ENCODE measurements at regions not wholly inside any gene's neighbourhood (a gene's known extent, or its start where the extent isn't known, plus 50 kb on each side); places are given as distances from the start of the nearest gene placed in this dataset.
"Not testable (repeated sequence)": the region's sequence is repeated elsewhere in the genome, so short reads cannot be mapped to it uniquely, and the experiment has no call there.

DNA sequence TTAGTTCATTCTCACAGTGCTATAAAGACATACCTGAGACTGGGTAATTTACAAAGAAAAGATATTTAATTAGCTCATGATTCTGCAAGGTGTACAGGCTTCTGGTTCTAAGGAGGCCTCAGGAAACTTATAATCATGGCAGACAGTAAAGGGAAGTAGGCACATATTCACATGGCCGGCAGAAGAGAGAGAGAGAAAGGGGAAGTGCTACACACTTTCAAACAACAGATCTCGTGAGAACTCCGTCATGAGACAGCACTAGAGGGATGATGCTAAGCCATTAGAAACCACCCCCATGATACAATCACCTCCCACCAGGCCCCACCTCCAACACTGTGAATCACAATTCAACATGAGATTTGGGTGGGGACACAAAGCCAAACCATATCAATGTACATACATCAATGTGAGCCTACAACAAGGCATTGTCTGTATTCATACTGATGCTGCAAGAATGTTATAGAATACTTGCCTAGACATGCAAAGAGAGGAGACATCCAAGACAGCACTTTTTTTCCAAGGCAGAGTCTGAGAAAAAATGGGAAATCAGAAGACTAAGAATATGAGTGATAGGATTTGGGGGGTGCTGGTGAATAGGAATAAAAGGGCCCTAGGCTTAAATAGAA, 114.8 kb upstream of the XYLT1 start:
- DNase-seq (ENCODE audit: low spot score), result no peak

DNA sequence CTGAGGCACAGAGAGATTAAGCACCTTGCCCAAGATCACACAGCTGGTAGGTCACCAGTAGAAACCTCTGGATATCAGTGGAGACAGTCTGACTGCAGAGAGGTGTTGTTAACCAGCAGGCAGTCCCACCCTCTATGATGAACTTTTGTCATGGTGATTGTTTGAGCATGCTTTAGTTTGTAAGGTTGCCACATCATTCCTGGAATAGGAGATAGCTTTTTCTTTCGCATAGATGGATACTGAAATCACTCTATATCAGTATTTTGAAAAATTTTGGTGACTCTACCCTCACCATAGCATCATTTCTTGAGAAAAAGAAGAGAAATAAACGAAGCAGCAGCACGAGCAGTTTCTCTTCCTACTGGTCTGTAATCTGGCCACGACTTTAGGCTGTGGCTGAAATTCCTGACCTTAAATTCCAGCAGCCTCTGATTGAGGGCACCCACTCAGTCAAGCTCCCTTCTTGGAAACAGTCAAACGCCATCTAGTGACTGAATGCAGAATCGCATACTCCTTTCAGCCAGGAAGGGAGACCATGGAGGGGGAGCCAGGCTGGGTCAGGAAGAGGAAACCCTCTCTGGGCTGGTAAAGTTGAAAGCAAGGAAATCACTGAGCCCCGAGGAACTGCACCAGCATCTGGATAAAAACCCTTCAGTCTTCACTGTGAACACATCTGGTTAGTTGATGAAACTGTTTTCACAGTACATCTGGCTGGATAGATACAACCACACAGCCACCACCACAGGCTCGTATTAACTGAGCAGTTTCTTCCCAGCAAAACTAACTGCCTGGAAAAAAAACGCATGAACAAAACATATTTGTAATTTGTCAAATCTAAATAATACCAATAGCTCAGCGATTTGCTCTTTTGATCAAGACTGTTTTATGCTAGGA, 108.5 kb upstream of the XYLT1 start:
- DNase-seq (ENCODE audit: low spot score), result peak; percentile 83

DNA sequence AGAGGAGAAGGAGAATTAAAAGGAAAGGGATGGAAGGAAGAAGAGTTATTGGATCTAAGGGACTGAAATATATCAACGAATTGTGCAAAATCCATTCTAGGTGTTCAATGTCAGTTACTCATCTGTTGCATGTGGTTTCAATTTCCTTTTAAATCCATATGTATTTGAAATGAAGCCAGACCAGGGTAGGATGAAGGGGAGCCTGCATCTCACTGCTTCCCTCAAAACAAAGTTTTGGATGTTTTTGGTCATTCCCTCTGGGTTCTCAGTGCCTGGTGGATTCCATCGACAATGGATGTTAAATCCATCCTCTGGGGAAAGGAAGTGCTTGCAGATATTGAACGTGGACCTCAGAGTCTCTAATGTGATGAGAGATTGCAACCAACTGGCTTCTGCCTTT, 103.5 kb upstream of the XYLT1 start:
- DNase-seq (ENCODE audit: low spot score), result no peak

DNA sequence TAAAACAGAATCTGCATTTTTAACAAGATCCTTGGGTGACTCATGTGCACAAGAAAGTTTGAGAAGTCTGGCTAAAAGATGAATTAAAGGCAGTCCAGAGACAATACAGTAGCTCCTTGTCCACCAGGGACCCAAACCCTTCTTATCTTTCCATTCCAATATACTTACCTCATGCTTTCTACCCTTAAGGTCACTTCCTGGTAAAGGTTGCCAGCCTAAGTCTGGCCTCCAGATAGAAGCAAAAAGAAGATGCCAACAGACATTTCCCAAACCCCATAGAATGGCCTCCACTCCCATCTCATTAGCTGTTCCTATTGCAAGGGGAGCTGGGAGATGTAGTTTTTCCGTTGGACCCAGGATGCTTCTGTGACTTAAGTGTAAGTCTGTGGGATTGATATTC, 101.4 kb upstream of the XYLT1 start:
- DNase-seq (ENCODE audit: low spot score), result no peak

DNA sequence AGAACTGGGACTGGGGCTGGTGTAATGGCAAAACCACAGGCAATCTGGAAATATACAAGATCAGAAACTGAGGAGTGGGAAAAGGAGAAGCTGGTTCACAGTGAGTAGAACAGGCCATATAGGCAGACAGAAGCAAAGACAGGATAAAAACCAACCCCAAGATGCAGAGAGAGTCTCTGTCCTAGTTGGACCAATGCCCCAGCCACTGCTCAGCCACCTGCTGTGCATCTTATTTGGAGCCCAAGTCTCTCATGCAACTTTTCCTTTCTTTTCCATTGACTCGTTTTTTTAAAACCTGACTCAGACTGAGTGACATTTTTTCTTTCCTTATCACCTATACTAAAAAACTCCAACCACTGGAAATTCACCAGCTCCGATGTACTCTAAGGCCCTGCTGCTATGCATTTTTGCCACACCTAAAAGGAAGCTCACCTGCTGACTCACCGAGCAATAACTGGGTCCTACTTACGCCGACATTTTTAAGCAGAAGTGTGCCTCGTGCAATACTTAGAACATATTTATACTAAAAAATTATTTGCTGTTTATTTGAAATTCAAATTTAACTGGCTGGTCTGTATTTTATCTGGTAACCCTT, 100.8 kb upstream of the XYLT1 start:
- DNase-seq (ENCODE audit: low spot score), result no peak

DNA sequence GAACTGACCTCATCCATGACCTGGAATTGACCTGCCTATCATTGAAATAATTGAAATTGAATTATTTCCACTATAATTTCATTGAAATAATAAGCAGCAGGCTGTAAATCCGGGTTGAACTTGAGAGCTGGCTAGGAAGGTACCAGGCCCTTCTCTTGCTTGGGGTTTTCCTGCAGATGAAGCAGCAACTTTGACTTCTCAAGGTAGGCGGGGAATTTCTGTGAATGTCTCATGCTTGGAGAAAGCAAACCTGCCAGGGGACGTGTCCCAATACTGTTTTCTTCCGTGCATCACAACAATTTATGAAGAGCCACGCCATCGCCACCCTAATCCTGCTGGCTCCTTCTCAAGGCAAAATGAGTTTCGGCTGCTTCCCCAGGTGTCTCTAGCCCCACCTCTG, 97.5 kb upstream of the XYLT1 start:
- no peak for DNase-seq (ENCODE audit: low spot score)

DNA sequence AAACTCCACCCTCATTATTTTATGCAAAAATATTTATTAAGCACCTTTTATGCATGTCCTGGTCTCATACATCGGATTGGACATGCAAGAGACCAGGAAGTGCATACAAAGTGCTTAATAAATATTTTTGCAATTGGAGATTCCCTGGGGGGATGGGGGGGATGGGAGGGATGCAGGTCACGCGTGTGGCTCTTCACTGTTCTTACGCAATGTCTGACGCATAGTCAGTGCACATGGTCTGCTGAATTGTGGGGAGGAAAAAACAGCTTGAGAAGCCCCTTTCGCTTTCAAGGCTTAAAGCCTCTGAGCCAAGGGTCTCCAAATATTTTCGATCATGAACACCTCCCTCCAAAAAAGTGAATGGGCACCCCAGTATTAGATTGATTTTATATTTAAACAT, 96.7 kb upstream of the XYLT1 start:
- no peak for DNase-seq (ENCODE audit: low spot score)

DNA sequence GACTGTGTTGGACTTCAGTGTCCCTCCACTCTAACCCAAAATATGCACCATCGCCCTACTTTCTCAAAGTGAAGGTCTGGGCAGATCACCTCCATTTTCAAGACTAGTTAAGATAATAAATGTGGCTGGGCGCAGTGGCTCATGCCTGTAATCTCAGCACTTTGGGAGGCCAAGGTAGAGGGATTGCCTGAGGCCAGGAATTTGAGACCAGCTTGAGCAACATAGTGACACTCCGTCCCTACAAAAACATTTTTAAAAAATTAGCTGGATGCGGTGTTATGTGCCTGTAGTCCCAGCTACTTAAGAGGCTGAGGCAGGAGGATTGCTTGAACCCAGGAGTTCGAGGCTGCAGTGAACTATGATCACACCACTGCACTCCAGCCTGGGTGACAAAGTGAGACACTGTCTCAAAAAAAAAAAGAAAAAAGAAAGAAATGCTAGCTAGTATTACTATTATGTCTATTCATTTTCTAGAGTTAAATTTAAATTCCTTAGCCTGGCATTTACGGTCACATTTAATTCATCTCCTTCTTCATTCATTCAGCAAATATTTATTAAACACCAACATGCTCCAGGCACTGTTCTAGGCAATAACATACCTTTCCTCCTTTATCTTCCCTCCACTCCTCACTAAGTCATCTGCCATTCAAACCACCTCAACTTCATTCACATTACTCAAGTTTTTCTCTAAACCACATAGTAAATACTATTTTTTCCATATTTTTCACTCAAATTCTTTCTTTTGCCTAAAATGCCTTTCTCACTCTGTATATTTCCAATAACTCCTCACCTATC, 96.1 kb upstream of the XYLT1 start:
- DNase-seq (ENCODE audit: low spot score), result no peak

DNA sequence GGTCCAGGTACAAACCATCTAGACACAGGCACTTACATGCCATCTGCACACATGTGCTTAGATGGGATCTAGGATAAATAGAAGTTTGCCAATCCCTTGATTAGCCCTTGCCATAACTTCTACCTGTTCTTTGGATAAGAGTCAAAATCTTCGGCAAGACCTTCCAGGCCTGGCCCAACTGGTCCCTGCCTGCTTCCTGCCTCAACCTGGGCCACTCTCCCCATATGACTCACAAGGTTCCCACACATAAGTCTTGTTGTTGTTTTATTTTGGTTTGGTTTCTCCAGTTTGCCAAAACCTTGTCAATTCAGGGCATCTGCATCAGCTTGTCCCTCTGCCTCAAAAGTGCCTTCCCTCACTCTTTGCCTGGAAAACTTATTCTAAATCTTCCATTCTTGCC, 95.3 kb upstream of the XYLT1 start:
- DNase-seq (ENCODE audit: low spot score), result no peak

DNA sequence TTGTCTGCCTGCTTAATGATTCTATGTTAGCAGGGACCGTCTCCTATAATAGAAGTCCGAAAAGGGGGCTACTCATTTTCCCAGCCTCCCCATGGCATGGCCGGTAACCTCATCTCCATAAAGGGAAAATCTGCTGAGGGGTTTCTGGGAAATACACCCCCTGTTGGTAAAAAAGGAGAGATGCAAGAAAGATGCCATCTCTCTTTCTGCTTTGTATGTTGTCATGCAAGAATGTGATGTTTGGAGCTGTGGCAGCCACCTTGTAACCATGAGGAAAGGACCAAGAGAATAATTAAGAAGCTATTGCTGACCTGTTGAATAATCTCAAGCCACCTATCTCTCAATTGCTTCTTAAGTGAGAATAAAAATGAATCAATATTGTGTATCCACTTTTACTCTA, 94.8 kb upstream of the XYLT1 start:
- DNase-seq (ENCODE audit: low spot score), result no peak

DNA sequence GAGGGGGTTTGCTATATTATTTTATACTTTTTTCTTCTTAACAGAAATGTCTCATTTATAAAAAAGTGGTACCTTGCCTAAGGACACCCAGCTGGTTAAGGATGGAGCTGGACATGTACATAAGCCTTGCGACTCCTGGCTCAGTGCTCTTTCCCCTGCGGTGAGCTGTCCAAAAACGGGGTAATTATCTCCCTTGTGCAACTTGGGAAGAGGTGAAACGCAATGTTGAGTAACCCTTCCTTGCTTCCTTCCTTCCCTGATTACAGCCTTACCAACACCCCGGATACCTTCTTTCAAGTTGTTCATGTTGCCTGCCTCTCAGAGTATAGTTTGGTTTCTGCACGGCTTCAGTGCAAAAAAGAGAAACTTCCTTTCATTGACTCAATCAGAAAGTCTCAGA, 94.1 kb upstream of the XYLT1 start:
- DNase-seq (ENCODE audit: low spot score), result no peak

DNA sequence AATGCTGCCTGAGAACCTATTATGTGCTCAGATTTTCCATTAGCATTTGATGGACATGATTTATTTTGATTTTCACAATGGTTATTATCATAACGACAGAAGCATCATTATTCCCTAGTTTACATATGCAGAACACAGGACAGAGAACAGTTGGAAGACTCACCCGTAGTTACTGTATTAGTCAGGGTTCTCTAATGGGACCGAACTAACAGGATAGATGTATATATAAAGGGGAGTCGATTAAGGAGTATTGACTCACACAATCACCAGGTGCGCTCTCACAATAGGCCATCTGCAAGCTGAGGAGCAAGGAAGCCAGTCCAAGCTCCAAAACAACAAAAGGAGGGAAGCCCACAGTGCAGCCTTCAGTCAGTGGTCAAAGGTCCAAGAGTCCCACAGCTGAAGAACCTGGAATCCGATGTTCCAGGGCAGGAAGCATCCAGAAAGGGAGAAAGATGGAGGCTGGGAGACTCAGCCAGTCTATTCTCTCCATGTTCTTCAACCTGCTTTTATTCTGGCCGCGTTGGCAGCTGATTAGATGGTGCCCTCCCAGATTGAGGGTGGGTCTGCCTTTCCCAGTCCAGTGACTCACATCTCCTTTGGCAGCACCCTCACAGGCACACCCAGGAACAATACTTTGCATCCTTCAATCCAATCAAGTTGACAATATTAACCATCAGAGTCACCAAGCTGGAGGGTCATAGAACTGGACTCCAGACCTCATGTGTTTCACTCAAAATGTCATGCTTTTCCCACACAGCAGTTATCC, 92.7 kb upstream of the XYLT1 start:
- DNase-seq (ENCODE audit: low spot score), result no peak

DNA sequence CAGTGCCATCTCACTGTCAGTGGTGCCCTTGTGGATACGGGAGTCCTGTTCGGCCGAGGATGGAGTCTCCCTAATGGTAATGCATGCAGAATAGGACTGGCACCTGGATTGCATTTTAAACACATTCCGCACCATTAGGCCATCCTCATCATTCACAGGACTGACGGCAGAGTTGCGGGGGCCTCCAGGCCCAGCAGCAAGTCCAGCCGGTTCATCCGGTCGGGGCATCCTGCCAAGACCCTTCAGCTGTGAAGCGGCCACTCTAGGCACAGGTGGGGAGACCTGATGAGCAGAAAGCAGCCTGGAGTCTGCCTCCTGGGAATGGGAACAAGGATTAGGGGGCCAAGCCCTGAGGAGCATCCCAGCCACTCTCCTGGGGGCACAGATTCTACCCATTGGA, 90.3 kb upstream of the XYLT1 start:
- no peak for DNase-seq (ENCODE audit: low spot score)

DNA sequence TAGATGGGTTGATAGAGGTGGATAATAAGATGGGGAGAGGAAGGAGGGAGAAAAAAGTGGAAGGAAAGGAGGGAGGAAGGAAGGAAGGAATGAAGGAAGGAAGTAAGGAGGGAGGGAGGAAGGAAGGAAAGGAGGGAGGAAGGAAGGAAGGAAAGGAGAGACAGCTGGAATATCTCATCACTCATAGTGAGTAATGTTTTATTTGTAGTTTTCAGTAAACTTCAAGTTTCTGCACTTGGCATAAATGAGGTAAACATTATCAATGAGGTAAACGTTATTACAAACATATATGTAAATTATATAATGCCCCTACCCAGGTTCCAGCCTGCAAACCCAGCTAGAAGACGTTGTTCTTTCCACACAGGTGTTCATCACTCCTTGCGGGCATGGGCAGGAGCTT, 89.8 kb upstream of the XYLT1 start:
- DNase-seq (ENCODE audit: low spot score), result no peak

DNA sequence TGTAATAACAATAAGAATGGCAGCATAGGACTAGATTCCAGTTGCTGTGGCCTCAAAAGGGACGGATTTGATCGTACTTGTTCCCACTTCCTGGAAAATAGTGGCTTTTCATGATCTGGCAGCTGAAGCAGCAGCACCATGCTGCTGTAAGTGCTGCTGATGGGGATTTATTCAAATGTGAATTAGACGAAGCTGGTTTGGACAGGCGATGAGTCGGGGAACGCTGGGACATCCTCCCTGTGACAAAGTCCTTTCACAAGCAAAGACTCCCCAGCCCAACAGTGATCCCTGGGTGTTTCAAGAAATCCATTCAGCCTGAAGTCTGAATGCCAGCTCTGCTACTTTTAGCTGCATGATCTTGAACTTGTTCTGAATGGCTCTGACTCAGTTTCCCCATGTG, 88.6 kb upstream of the XYLT1 start:
- DNase-seq (ENCODE audit: low spot score), result no peak

DNA sequence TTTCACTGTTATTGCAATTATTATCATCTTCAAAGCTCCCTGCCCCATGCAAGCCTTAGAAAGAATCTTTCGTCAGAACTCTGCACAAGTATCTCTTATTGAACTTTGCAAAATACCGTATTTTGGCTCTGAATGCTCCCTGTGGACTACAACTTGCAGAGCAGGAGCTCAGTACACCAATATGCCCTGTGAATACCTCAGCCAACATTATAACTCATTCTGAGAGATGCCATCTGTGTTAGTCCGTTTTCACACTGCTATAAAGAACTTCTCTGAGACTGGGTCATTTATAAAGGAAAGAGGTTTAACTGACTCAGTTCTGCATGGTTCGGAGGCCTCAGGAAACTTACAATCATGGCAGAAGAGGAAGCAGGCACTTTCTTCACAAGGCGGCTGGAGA, 87.2 kb upstream of the XYLT1 start:
- DNase-seq (ENCODE audit: low spot score), result no peak

DNA sequence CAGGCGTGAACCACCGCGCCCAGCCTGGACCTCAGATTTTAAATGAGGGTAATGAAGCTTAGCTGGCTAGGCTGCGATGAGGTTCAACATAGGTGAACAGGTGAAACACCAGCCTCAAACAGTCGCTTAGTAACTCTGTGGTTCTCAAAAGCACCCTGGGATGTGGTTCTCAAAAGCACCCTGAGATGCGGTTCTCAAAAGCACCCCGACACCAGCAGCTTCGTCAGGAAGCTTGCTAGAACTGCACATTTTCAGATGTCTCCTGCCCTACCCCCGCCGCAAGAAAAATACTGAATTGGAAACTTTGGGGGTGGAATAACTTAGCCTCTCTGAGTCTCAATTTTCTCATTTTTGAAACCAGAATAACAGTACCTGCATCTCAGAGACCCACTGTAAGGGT, 86.7 kb upstream of the XYLT1 start:
- DNase-seq (ENCODE audit: low spot score), result no peak

DNA sequence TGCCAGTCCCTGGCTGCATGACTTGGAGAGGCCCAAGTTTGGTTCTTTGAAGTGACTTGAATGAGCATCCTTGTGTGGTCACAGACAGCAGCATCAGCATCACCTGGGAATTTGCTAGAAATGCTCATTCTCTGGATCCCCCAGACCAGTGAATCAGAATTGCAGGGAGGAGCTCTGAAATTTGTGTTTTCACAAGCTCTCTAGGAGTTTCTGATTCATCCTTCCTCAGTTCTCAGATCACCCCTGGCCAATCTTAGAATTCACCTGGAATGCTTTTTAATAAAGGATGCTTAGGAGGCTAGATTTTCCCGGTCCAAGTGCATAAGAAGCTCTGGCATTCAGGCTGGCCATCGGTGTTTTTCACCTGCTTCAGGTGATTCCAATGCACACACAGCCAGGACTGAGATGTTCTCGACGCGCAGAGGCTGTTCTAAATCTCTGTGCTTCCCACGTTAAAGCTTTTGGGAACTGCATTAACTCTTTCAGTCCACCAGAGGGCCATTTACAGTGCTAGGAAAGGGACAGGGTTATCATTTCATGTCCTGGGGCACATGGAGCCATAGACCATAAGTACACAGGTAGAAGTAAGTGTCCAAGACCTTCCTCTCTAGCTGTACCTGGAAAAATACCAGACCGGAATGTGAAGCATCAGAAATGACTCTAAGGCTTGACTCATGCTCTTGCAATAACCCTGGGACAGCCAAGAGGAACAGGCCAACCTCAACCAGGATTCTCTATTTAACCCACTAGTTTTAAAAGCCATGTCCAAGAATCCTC, 85.7 kb upstream of the XYLT1 start:
- peak; percentile 58 for DNase-seq (ENCODE audit: low spot score)

DNA sequence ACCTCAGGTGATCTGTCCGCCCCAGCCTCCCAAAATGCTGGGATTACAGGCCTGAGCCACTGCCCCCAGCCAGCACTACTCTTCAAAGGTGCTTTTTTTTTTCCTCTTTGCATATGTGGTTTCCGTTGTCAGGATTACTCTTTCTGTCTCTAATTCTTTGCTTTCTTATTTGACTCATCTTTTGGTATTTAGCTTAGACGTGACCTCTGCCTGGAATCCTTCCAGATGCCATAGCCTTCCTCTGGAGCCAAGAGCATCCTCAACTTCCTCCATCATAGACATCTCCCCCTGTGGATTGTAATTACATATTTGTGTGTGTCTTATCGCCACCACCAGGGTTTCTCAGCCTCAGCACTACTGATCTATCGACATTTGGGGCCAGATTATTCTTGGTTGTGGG, 84.4 kb upstream of the XYLT1 start:
- no peak for DNase-seq (ENCODE audit: low spot score)

DNA sequence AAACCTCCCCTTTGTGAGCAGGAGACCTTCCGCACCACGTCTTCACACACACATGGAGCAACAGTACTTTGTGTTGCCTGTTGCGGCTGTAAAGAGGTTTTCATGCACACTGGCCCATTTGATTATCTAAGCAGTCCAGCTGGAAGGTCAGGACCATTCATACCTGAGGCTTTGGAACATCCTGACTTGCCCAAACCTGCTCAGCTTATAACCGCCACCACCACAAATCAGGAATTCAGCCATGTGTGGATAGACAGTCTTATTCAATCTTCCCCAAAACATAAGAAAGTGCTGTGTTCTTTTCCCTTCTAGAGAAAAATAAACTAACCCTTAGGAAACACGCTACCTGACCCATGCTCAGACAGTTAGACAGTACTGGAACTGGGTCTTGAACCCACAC, 81.6 kb upstream of the XYLT1 start:
- no peak for DNase-seq (ENCODE audit: low spot score)

DNA sequence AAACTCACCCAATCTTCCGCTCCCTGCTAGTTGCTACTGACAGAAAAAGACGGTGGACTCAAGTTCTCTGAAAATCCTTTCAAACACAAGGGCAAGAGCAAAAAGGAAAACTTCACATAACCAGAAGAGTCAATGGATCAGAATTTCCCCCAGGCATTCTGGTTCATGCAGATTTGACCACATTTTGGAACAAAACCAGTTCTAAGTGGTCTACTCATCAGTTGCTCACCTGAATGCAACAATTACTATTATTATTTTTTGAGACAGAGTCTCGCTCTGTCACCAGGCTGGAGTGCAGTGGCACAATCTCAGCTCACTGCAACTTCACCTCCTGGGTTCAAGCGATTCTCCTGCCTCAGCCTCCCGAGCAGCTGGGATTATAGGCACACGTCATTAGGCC, 80.9 kb upstream of the XYLT1 start:
- not testable (repeated sequence) for DNase-seq (ENCODE audit: low spot score)

Measured in iPS-NIHi11 (cell line).